Hepatocyte (in vitro differentiated cells): ENCODE measurements at regions not wholly inside any gene's neighbourhood (a gene's known extent, or its start where the extent isn't known, plus 50 kb on each side); places are given as distances from the start of the nearest gene placed in this dataset.

Experiments
- EZH2 ChIP-seq: fragments of 200-600 bp; sonication (generic); IDR thresholded peaks from 2 replicates; pipeline ENCODE4 v1.6.1; 2016; ENCODE audit warnings: antibody characterized with exemption, mild to moderate bottlenecking, borderline replicate concordance
- TF ChIP-seq, protein P1 (sequence below): fragments of 200-600 bp; sonication (generic); IDR thresholded peaks from 2 replicates; pipeline ENCODE4 v1.5.1; 2016; ENCODE audit warnings: antibody characterized with exemption, mild to moderate bottlenecking; ENCODE audit not compliant: poor library complexity

- TF ChIP-seq, protein P1, sequence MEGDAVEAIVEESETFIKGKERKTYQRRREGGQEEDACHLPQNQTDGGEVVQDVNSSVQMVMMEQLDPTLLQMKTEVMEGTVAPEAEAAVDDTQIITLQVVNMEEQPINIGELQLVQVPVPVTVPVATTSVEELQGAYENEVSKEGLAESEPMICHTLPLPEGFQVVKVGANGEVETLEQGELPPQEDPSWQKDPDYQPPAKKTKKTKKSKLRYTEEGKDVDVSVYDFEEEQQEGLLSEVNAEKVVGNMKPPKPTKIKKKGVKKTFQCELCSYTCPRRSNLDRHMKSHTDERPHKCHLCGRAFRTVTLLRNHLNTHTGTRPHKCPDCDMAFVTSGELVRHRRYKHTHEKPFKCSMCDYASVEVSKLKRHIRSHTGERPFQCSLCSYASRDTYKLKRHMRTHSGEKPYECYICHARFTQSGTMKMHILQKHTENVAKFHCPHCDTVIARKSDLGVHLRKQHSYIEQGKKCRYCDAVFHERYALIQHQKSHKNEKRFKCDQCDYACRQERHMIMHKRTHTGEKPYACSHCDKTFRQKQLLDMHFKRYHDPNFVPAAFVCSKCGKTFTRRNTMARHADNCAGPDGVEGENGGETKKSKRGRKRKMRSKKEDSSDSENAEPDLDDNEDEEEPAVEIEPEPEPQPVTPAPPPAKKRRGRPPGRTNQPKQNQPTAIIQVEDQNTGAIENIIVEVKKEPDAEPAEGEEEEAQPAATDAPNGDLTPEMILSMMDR = no peak
- TF ChIP-seq EZH2 = no peak
Measured at GRCh38 chr3:111481551-111481950, 60.4 kb upstream of the CD96 start.
